MCF 10A (cell line): ENCODE measurements at regions not wholly inside any gene's neighbourhood (a gene's known extent, or its start where the extent isn't known, plus 50 kb on each side); places are given as distances from the start of the nearest gene placed in this dataset.
A peak's percentile ranks its signal among the peaks of the same experiment; 100 is the strongest.

Source experiments
- BruUV-seq: library from RNA; stranded (reverse); fragments of 400-500 nt; replicated peaks from 2 replicates; lab custom pipeline; 2021; lab: Mats Ljungman, UMichigan
- CTCF ChIA-PET: fragments of 300-600 bp; sonication (Branson Sonifier 250); formaldehyde crosslinking; extraction: SDS; loops from one replicate; lab custom pipeline; 2021; ENCODE audit warnings: antibody characterized with exemption, inconsistent platforms; lab: Yijun Ruan, JAX
- POLR2A ChIA-PET: fragments of 300-600, 350-650 bp; sonication (Branson Sonifier 250); formaldehyde crosslinking; extraction: SDS; loops from one replicate; lab custom pipeline; 2020; ENCODE audit warnings: antibody characterized with exemption, inconsistent platforms; lab: Yijun Ruan, JAX
- DNase-seq: peaks from one replicate; pipeline ENCODE4 v3.0.0-alpha.2; 2018; ENCODE audit not compliant: unreplicated experiment
- H3K27ac Mint-ChIP-seq: one replicate; pipeline ENCODE4 v1.8.0; 2022; ENCODE audit warnings: mild to moderate bottlenecking, low read depth, mixed read lengths; ENCODE audit not compliant: unreplicated experiment
- H3K27me3 Mint-ChIP-seq: one replicate; pipeline ENCODE4 v1.8.0; 2022; ENCODE audit warnings: mixed read lengths; ENCODE audit not compliant: insufficient read depth, unreplicated experiment
- H3K36me3 Mint-ChIP-seq: one replicate; pipeline ENCODE4 v1.8.0; 2022; ENCODE audit warnings: mild to moderate bottlenecking, moderate library complexity, mixed read lengths; ENCODE audit not compliant: insufficient read depth, unreplicated experiment
- H3K4me1 Mint-ChIP-seq: one replicate; pipeline ENCODE4 v1.8.0; 2022; ENCODE audit warnings: mixed read lengths; ENCODE audit not compliant: insufficient read depth, unreplicated experiment
- H3K4me3 Mint-ChIP-seq: one replicate; pipeline ENCODE4 v1.8.0; 2022; ENCODE audit warnings: mild to moderate bottlenecking, moderate library complexity, mixed read lengths; ENCODE audit not compliant: unreplicated experiment
- H3K9me3 Mint-ChIP-seq: one replicate; pipeline ENCODE4 v1.8.0; 2022; ENCODE audit warnings: mixed read lengths; ENCODE audit not compliant: unreplicated experiment
- CTCF ChIP-seq: fragments of 200-600 bp; IDR thresholded peaks from one replicate; pipeline ENCODE4 v1.8.0; 2022; ENCODE audit warnings: antibody characterized with exemption, mild to moderate bottlenecking; ENCODE audit not compliant: unreplicated experiment
- intact Hi-C: fragments of 100-400 bp; cut with micrococcal nuclease; formaldehyde crosslinking; loops from 2 replicates; pipeline ENCODE4 v1.14.1; 2022

DNA sequence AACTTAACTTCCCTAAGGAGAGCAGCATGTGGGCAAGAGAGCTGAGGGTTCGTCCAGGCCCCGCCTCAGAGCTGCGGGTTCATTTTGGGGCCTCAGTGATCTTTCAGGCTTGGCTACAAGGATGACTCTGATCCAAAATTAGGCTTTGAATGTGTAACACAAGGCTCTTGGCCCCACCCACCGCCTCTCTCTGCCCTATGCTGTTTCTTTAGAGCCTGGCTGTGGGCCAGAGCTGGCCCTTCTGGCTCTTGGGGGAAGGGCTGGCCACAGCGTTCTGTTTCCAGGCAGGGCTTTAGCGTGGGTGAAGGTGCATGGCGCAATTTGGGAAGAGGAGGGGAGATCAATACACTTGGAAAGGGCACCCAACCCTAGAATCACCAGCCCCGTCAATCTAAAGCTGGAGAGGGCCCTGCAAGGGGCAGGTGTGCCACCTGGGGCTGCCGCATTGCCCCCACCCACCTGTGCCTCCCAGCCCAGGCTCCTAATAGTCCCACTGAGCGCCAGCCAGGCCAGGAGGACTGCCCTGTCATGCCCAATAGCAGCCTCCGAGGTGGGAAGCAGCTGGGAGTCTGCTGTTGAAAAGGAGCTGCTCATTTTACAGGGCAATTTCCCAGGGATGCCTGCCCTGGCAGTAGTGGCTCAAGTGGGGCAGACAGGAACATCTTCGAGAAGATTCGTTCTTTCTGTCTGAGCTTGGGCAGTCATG, 84.5 kb upstream of the MAML3 start:
- TF ChIP-seq CTCF, result no peak
- peak; percentile 96 for DNase-seq
- H3K36me3 Mint-ChIP-seq, result no peaks in the 10 kb centered on the region
- ChIA-PET POLR2A (interaction anchor here (0.7 to 4.1 kb wide), 7 partner anchors 11 to 137 kb away, joined by 3 to 13 read pairs (median 5); partner anchors contain the start of gene MAML3), CTCF (interaction anchor here (0.7 to 3.6 kb wide), 12 partner anchors 11 to 580 kb away, joined by 3 to 12 read pairs (median 4); no protein-coding TSS in a partner anchor)
- no peaks in the 10 kb centered on the region for H3K27me3 Mint-ChIP-seq
- H3K4me3 Mint-ChIP-seq, result no peak overlapping the region
- intact Hi-C loops, result no loop called here
- H3K9me3 Mint-ChIP-seq, result no peaks in the 10 kb centered on the region
- BruUV-seq, result no TSS peak
- peaks cover 22% of the 10 kb centered on the region for H3K4me1 Mint-ChIP-seq
- no peak overlapping the region for H3K27ac Mint-ChIP-seq

- ChIA-PET CTCF (interaction anchor here (0.6 to 3.6 kb wide), 8 partner anchors 11 to 172 kb away, joined by 3 to 12 read pairs (median 4); no protein-coding TSS in a partner anchor), POLR2A (interaction anchor here (0.6 to 4.1 kb wide), 6 partner anchors 11 to 415 kb away, joined by 3 to 13 read pairs (median 7); partner anchors contain the start of gene MAML3)
- Mint-ChIP-seq H3K27ac (peak overlapping the region; percentile 24), H3K9me3 (no peaks in the 10 kb centered on the region), H3K4me3 (peak overlapping the region; percentile 35), H3K27me3 (no peaks in the 10 kb centered on the region), H3K36me3 (no peaks in the 10 kb centered on the region), H3K4me1 (peaks cover 23% of the 10 kb centered on the region)
- TF ChIP-seq CTCF, result no peak
- intact Hi-C loops, result no loop called here
- no TSS peak for BruUV-seq
- peak; percentile 46 for DNase-seq
Observed at GRCh38 chr4:140237616-140238350, 83.8 kb upstream of the MAML3 start.

GRCh38 chr4:140236654-140237169, 82.7 kb upstream of the MAML3 start:
- ChIA-PET CTCF (interaction anchor here (0.6 to 3.6 kb wide), 3 partner anchors 18 to 171 kb away, joined by 3 to 12 read pairs (median 3); no protein-coding TSS in a partner anchor), POLR2A (interaction anchor here (1.0 to 4.1 kb wide), 4 partner anchors 13 to 86 kb away, joined by 3 to 13 read pairs (median 8); partner anchors contain the start of gene MAML3)
- intact Hi-C loops, result no loop called here
- Mint-ChIP-seq H3K4me3 (no peak overlapping the region), H3K27ac (no peak overlapping the region), H3K27me3 (no peaks in the 10 kb centered on the region), H3K36me3 (no peaks in the 10 kb centered on the region), H3K4me1 (peaks cover 23% of the 10 kb centered on the region), H3K9me3 (no peaks in the 10 kb centered on the region)
- no peak for DNase-seq
- BruUV-seq, result no TSS peak
- TF ChIP-seq CTCF, result no peak

GRCh38 chr4:140234697-140235060, 80.7 kb upstream of the MAML3 start:
- no peak for TF ChIP-seq CTCF
- no TSS peak for BruUV-seq
- Mint-ChIP-seq H3K9me3 (no peaks in the 10 kb centered on the region), H3K4me1 (peaks cover 23% of the 10 kb centered on the region), H3K36me3 (no peaks in the 10 kb centered on the region), H3K27me3 (no peaks in the 10 kb centered on the region), H3K27ac (no peak overlapping the region), H3K4me3 (no peak overlapping the region)
- CTCF ChIA-PET, result interaction anchor here (0.6 to 1.1 kb wide), 3 partner anchors 15 to 43 kb away, joined by 3 to 4 read pairs (median 3); no protein-coding TSS in a partner anchor
- no peak for DNase-seq
- intact Hi-C loops, result no loop called here
- POLR2A ChIA-PET, result no interaction called here
